ENCODE measurements at regions not wholly inside any gene's neighbourhood (a gene's known extent, or its start where the extent isn't known, plus 50 kb on each side); places are given as distances from the start of the nearest gene placed in this dataset.

- Histone ChIP-seq H2AK5ac (ENCODE audit: low read depth, low read length) (no peak overlapping the region), H2BK20ac (ENCODE audit: low read depth, low read length) (no peak overlapping the region), H4K5ac (ENCODE audit: low read depth, low read length) (no peak overlapping the region), H3K4me1 (ENCODE audit: control insufficient read depth, insufficient read depth, low read length) (no peaks in the 10 kb centered on the region), H3K27ac (ENCODE audit: insufficient read depth, low read length) (no peak overlapping the region), H3K23ac (ENCODE audit: low read depth, low read length) (no peak overlapping the region), H3K4me2 (ENCODE audit: low read depth, low read length) (no peak overlapping the region), H3K4ac (ENCODE audit: low read depth, low read length) (no peak overlapping the region), H3K9me1 (ENCODE audit: insufficient read depth, low read length) (no peaks in the 10 kb centered on the region), H3K27me3 (ENCODE audit: control insufficient read depth, insufficient read depth, low read length) (no peaks in the 10 kb centered on the region), H3K9ac (ENCODE audit: low read depth, low read length) (no peak overlapping the region), H3K56ac (ENCODE audit: extremely low read depth, insufficient read depth, low read length) (no peak overlapping the region), H3K79me1 (ENCODE audit: low read depth in 1 of 2, low read length in 2 of 2) (no peaks in the 10 kb centered on the region), H3K36me3 (ENCODE audit: control insufficient read depth, insufficient read depth, low read length) (no peaks in the 10 kb centered on the region), H4K8ac (ENCODE audit: low read depth in 2 of 2, low read length in 2 of 2) (no peak overlapping the region), H3K4me3 (ENCODE audit: insufficient read depth, low read depth, low read length) (no peak overlapping the region), H2BK120ac (ENCODE audit: low read depth, low read length) (no peak overlapping the region), H2AFZ (replicated peaks; ENCODE audit: low read length, poor library complexity) (no peak overlapping the region), H3K9me3 (ENCODE audit: control insufficient read depth, insufficient read depth, low read length) (no peaks in the 10 kb centered on the region), H2BK15ac (ENCODE audit: low read depth, low read length) (no peak overlapping the region), H3K14ac (replicated peaks; ENCODE audit: low read depth, low read length) (no peak overlapping the region), H4K20me1 (ENCODE audit: insufficient read depth, low read length) (no peaks in the 10 kb centered on the region), H3K18ac (ENCODE audit: low read depth, low read length) (no peak overlapping the region), H4K91ac (ENCODE audit: insufficient read depth, low read depth, low read length) (no peak overlapping the region), H2BK5ac (ENCODE audit: low read depth, low read length, poor library complexity, severe bottlenecking) (no peak overlapping the region), H2AK9ac (replicated peaks; ENCODE audit: low read depth, low read length, poor library complexity) (no peak overlapping the region)
- intact Hi-C loops (cut with micrococcal nuclease) = no loop called here
- CTCF ChIA-PET = no interaction called here
- in situ Hi-C loops (cut with MboI; ENCODE audit: low sequenced_read_pairs) = no loop called here
- ATAC-seq (ENCODE audit: low read depth) (no peak), DNase-seq (no peak)
- TF ChIP-seq CEBPB (IDR thresholded peaks at IDR 0.05; ENCODE audit: low read depth, low read length) = no peak
- TF ChIP-seq CHD1 (IDR thresholded peaks at IDR 0.05; ENCODE audit: low read depth, low read length) = no peak
- no peak for TF ChIP-seq RFX5 (IDR thresholded peaks at IDR 0.05; ENCODE audit: low read depth, low read length)
- TF ChIP-seq RAD21 (IDR thresholded peaks at IDR 0.05; ENCODE audit: low read length) = no peak
- POLR2A ChIA-PET (ENCODE audit: unreplicated experiment) = no interaction called here
- dilution Hi-C loops (cut with HindIII; ENCODE audit: low sequenced_read_pairs, unreplicated experiment) = no loop called here
- no CpG with 5 or more reads among the region's 4 CpGs for WGBS, 2 experiments (ENCODE audit: extremely low coverage in 2 of 2, insufficient read length in 1 of 2)
- BruUV-seq (replicated peaks) = no TSS peak
These were observed 210.5 kb downstream of the FAM181B start for GRCh38 chr11:82523141-82523540.
